ENCODE measurements at regions not wholly inside any gene's neighbourhood (a gene's known extent, or its start where the extent isn't known, plus 50 kb on each side); places are given as distances from the start of the nearest gene placed in this dataset.

- no peak for DNase-seq
- no peaks in the 10 kb centered on the region for H3K9me3 ChIP-seq
- TF ChIP-seq CTCF (IDR thresholded peaks at IDR 0.05 in 8 of 11, conservative IDR thresholded peaks at IDR 0.05 in 3 of 11) (no peak), POLR2AphosphoS5 (IDR thresholded peaks at IDR 0.05) (no peak), POLR2A (IDR thresholded peaks at IDR 0.05) (no peak)
- no peaks in the 10 kb centered on the region for H3K36me3 ChIP-seq
- no peaks in the 10 kb centered on the region for H3K4me1 ChIP-seq
- H3K27ac ChIP-seq: no peak overlapping the region
- no peak overlapping the region for H3K4me3 ChIP-seq
- 78 to 92% (median 86%) methylated on average over 4 of the region's 4 CpGs for WGBS, 5 donors
- intact Hi-C loops (cut with DNase I; ENCODE audit: low total_unique reads): no loop called here
- no peaks in the 10 kb centered on the region for H3K27me3 ChIP-seq (replicated peaks in 1 of 7)
Observed at GRCh38 chr4:19508442-19508841, 743.3 kb upstream of the SLIT2 start.

GRCh38 chr4:19497705-19498104, 754.0 kb upstream of the SLIT2 start:
- intact Hi-C loops (cut with DNase I; ENCODE audit: low total_unique reads): no loop called here
- TF ChIP-seq CTCF (IDR thresholded peaks at IDR 0.05 in 8 of 11, conservative IDR thresholded peaks at IDR 0.05 in 3 of 11): no peak
- DNase-seq: no peak

GRCh38 chr4:19496756-19497155, 754.9 kb upstream of the SLIT2 start:
- TF ChIP-seq CTCF (IDR thresholded peaks at IDR 0.05 in 8 of 11, conservative IDR thresholded peaks at IDR 0.05 in 3 of 11) (no peak), POLR2A (IDR thresholded peaks at IDR 0.05) (no peak), POLR2AphosphoS5 (IDR thresholded peaks at IDR 0.05) (no peak)
- H3K36me3 ChIP-seq: no peaks in the 10 kb centered on the region
- intact Hi-C loops (cut with DNase I; ENCODE audit: low total_unique reads): no loop called here
- H3K9me3 ChIP-seq: no peaks in the 10 kb centered on the region
- WGBS, 5 donors: 80 to 89% (median 82%) methylated on average over 2 of the region's 2 CpGs
- no peak for DNase-seq
- no peaks in the 10 kb centered on the region for H3K4me1 ChIP-seq
- H3K27ac ChIP-seq: no peak overlapping the region
- H3K27me3 ChIP-seq (replicated peaks in 1 of 7): no peaks in the 10 kb centered on the region
- H3K4me3 ChIP-seq: no peak overlapping the region

More at GRCh38 chr4:19497705-19498104, 754.0 kb upstream of the SLIT2 start:
- Histone ChIP-seq H3K27me3 (replicated peaks in 1 of 7) (no peaks in the 10 kb centered on the region), H3K4me1 (no peaks in the 10 kb centered on the region), H3K9me3 (no peaks in the 10 kb centered on the region), H3K27ac (no peak overlapping the region), H3K4me3 (no peak overlapping the region), H3K36me3 (no peaks in the 10 kb centered on the region)

DNA sequence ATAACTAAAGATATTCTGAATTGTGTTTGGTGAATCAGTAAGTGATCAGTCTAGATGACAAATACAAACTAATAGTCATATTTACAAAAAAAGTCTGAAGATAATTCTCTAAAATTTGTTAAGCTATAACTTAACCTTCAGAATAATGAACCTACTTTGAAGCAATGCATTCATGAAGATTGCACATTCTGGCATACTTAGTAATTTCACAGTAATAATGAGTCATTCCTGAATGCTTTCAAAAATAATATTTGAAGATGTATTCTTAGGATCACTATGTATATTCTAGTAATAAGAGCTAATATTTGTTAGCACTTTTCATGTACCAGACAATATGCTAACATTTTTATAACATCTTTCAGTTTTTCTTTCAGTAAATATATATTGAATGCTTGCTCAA, 756.7 kb upstream of the SLIT2 start:
- H3K36me3 ChIP-seq: no peaks in the 10 kb centered on the region
- no peak overlapping the region for H3K4me3 ChIP-seq
- H3K27ac ChIP-seq: no peak overlapping the region
- H3K27me3 ChIP-seq (replicated peaks in 1 of 7): no peaks in the 10 kb centered on the region
- H3K9me3 ChIP-seq: no peaks in the 10 kb centered on the region
- TF ChIP-seq POLR2A (IDR thresholded peaks at IDR 0.05) (no peak), POLR2AphosphoS5 (IDR thresholded peaks at IDR 0.05) (no peak), CTCF (IDR thresholded peaks at IDR 0.05 in 8 of 11, conservative IDR thresholded peaks at IDR 0.05 in 3 of 11) (no peak)
- DNase-seq: no peak
- no peaks in the 10 kb centered on the region for H3K4me1 ChIP-seq
- intact Hi-C loops (cut with DNase I; ENCODE audit: low total_unique reads): no loop called here
